GM12892 (cell line): ENCODE measurements at regions not wholly inside any gene's neighbourhood (a gene's known extent, or its start where the extent isn't known, plus 50 kb on each side); places are given as distances from the start of the nearest gene placed in this dataset.

Experiments
- DNase-seq: peaks from one replicate; pipeline ENCODE4 v3.0.0; 2011; ENCODE audit not compliant: insufficient read length
- FAIRE-seq: peaks from 2 replicates; lab custom pipeline; 2011; peaks lifted over from hg19 to GRCh38; lab: Jason Lieb, UNC
- POLR2A ChIP-seq: IDR thresholded peaks from 2 replicates; pipeline ENCODE4 v1.6.1; 2011; ENCODE audit warnings: low read depth, low read length, control low read depth
- POLR2AphosphoS5 ChIP-seq: IDR thresholded peaks from 2 replicates; pipeline ENCODE4 v1.6.1; 2011; ENCODE audit warnings: low read depth, low read length, control low read depth
- TAF1 ChIP-seq: IDR thresholded peaks from 2 replicates; pipeline ENCODE4 v1.6.1; 2011; ENCODE audit warnings: low read depth, mild to moderate bottlenecking, control low read depth, low read length, borderline replicate concordance

DNA sequence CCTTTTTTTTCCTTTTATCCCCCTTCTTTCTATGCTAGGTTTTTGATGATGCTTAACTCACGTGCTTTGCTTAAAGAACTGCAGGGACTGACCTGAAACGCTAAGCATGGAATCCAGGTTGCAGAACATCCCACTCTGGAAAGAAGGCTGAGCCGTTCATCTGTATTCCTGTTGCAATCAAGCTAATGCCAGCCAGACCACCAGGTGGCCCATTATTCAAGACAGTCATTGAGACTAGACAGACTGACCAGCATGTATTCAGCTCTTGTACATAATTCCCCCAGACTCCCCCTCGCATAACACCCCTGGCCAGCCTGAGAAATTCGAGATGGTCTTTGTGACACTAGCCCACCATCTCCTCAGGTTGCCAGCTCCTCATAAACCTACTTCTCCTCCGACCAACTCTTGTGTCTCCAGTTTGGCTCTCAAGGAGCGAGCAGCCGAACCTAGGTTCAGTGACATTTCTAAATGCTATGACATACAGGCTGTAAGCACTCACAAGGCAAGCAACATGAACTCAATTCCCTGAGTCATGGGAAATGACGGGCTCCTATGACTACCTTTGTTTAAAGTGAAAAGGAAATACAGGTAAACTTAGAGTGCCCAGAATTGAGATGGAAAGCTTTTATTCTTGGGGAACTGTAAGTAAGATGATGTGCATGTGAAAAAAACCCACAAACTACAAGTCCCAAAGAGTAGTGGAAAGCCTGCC lies 309.3 kb upstream of the CDYL start:
- FAIRE-seq (no peak), DNase-seq (no peak)
- TF ChIP-seq TAF1 (no peak), POLR2AphosphoS5 (no peak), POLR2A (no peak)

- DNase-seq, result no peak
- FAIRE-seq, result no peak
- TF ChIP-seq POLR2A (no peak), TAF1 (no peak), POLR2AphosphoS5 (no peak)
These were observed 309.9 kb upstream of the CDYL start for GRCh38 chr6:4466261-4466660.

DNA sequence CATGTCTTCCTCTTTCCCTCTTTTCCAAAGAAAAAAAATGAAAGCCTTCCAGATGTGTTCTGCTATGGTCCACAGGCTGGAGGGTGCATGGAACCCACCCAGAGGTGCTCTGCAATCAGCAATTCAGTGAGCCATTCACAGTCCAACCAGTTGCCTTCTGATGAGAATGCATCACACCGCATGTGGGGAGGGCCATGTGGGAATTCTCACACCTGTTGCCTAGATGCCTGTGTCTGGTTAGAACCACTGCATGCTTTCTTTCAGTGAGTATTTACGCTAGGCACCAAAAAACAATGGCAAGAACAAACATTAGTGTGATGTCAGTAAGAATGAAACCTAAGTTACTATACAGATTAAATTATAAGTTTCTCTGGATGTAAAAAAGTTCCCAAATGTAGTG lies 311.6 kb upstream of the CDYL start:
- DNase-seq, result no peak
- no peak for FAIRE-seq
- TF ChIP-seq TAF1 (no peak), POLR2A (no peak), POLR2AphosphoS5 (no peak)

GRCh38 chr6:4463236-4463635 lies 313.0 kb upstream of the CDYL start:
- FAIRE-seq (no peak), DNase-seq (no peak)
- no peak for TF ChIP-seq POLR2A
- no peak for TF ChIP-seq POLR2AphosphoS5
- TF ChIP-seq TAF1, result no peak

DNA sequence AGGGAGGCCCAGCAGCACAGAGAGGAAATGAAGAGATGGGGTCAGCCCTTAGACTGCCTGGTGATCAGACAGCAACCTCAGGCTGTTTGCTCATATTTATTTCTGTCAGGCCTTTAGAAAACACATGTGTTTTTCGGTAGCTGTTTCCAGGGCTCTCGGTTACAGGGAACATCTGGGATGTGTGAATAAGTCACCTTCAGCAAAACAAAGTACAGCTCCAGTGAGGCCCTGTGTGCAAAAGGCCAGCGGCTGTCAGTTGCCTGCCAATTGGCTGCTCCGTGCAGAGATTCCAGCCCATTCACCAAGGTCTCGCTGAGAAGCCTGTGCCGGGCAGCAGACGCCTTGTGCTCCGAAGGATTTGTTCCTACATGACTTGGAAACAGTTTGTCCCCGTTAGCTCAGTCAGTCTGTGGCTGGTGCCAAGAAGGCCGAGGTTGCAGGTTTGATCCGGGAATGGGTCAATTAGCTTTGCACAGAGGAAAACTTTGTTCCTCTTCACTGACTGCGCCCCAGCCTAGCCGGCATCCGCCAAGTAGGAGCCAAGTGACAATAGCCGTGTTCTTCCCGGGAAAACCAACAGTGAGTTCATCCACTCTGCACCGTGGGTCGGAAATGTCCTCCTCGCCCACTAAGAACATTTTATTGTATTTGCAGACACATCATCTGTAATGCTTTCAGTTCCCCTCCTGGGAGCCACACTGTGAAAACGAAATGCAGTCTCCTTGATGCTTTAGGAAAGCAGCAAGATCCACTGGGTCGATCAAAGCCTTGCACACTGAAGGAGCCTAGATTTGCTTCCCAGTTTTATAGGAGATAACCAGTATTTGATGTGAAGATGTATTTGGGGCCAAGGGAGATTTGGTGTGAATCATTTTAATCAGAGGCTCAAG lies 315.4 kb upstream of the CDYL start:
- DNase-seq (no peak), FAIRE-seq (no peak)
- no peak for TF ChIP-seq POLR2AphosphoS5
- no peak for TF ChIP-seq POLR2A
- TF ChIP-seq TAF1, result no peak

GRCh38 chr6:4459996-4460395 lies 316.2 kb upstream of the CDYL start:
- TF ChIP-seq POLR2A (no peak), TAF1 (no peak), POLR2AphosphoS5 (no peak)
- DNase-seq, result no peak

GRCh38 chr6:4459032-4459431 lies 317.2 kb upstream of the CDYL start:
- no peak for DNase-seq
- no peak for TF ChIP-seq POLR2A
- no peak for TF ChIP-seq POLR2AphosphoS5
- TF ChIP-seq TAF1, result no peak
- no peak for FAIRE-seq

More at GRCh38 chr6:4459996-4460395, 316.2 kb upstream of the CDYL start:
- FAIRE-seq, result no peak

DNA sequence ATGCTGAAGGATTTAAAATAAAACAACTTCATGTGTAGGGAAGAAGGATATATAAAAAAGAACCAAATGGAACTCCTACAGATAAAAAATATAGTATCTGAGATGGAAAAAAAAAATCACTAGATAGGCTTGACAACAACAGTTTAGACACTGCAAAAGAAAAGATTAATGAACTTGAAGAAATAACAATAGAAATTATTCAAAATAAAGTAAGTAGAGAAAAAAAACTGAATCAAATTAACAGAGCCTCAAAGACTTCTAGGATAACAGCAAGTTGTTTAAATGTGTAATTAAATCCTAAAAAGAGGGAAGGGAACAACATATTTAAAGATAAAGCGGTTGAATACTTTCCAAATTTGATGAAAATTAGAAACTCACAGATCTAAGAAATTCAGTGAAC lies 316.3 kb upstream of the ECI2 start:
- FAIRE-seq (no peak), DNase-seq (no peak)
- no peak for TF ChIP-seq TAF1
- no peak for TF ChIP-seq POLR2A
- TF ChIP-seq POLR2AphosphoS5, result no peak

- no peak for DNase-seq
- FAIRE-seq, result no peak
- TF ChIP-seq TAF1, result no peak
- TF ChIP-seq POLR2AphosphoS5, result no peak
- no peak for TF ChIP-seq POLR2A
These were observed 315.7 kb upstream of the ECI2 start for GRCh38 chr6:4451081-4451480.

- DNase-seq (no peak), FAIRE-seq (no peak)
- TF ChIP-seq POLR2A (no peak), POLR2AphosphoS5 (no peak), TAF1 (no peak)
These were observed 314.9 kb upstream of the ECI2 start for GRCh38 chr6:4450237-4450636.

GRCh38 chr6:4449409-4449808 lies 314.0 kb upstream of the ECI2 start:
- no peak for TF ChIP-seq POLR2A
- no peak for TF ChIP-seq TAF1
- TF ChIP-seq POLR2AphosphoS5, result no peak
- FAIRE-seq, result no peak
- DNase-seq, result no peak
